AG04449 (cell line): ENCODE measurements at regions not wholly inside any gene's neighbourhood (a gene's known extent, or its start where the extent isn't known, plus 50 kb on each side); places are given as distances from the start of the nearest gene placed in this dataset.
A peak's percentile ranks its signal among the peaks of the same experiment; 100 is the strongest.

Source experiments
- CTCF ChIA-PET: fragments of 350-600 bp; formaldehyde crosslinking; extraction: SDS; loops from one replicate; lab custom pipeline; 2021; ENCODE audit warnings: antibody characterized with exemption; lab: Yijun Ruan, JAX
- POLR2A ChIA-PET: fragments of 400-600, 350-600 bp; formaldehyde crosslinking; extraction: SDS; loops from one replicate; lab custom pipeline; 2020; ENCODE audit warnings: antibody characterized with exemption, inconsistent platforms; lab: Yijun Ruan, JAX
- DNase-seq: peaks from one replicate; pipeline ENCODE4 v3.0.0-alpha.2; 2010; ENCODE audit warnings: low read depth, low spot score
- H3K4me3 ChIP-seq: 2 replicates; pipeline ENCODE4 v1.5.1; 2011; ENCODE audit warnings: low read depth, mild to moderate bottlenecking, control low read depth, low read length
- TF ChIP-seq, protein P1 (sequence below): IDR thresholded peaks from one replicate; pipeline ENCODE4 v1.5.1; 2011; ENCODE audit warnings: mild to moderate bottlenecking, moderate library complexity, low read length, control low read depth, inconsistent platforms; ENCODE audit not compliant: insufficient read depth; ENCODE audit errors: missing control alignments

DNA sequence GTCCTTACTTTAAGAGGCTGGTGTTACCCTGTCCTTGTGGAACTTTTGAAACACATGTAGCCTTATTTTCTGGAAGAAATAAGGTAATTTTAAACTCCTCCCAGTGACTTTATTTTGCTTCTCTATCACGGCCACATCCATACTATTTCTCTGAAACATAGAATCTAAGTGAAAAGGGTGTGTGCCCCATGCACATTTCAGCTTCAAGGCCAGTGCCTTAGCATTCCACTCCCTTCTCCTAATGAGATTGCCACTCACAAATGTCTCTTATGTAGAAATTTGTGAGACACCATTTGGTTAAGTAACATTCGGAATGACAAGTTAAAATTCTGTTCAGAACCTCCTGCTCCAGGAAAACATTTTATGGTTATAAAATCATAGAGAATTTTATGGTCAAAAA is 562.7 kb downstream of the TUSC7 start:
- no peak for DNase-seq
- CTCF ChIA-PET = no interaction called here
- TF ChIP-seq, protein P1, sequence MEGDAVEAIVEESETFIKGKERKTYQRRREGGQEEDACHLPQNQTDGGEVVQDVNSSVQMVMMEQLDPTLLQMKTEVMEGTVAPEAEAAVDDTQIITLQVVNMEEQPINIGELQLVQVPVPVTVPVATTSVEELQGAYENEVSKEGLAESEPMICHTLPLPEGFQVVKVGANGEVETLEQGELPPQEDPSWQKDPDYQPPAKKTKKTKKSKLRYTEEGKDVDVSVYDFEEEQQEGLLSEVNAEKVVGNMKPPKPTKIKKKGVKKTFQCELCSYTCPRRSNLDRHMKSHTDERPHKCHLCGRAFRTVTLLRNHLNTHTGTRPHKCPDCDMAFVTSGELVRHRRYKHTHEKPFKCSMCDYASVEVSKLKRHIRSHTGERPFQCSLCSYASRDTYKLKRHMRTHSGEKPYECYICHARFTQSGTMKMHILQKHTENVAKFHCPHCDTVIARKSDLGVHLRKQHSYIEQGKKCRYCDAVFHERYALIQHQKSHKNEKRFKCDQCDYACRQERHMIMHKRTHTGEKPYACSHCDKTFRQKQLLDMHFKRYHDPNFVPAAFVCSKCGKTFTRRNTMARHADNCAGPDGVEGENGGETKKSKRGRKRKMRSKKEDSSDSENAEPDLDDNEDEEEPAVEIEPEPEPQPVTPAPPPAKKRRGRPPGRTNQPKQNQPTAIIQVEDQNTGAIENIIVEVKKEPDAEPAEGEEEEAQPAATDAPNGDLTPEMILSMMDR = no peak

DNA sequence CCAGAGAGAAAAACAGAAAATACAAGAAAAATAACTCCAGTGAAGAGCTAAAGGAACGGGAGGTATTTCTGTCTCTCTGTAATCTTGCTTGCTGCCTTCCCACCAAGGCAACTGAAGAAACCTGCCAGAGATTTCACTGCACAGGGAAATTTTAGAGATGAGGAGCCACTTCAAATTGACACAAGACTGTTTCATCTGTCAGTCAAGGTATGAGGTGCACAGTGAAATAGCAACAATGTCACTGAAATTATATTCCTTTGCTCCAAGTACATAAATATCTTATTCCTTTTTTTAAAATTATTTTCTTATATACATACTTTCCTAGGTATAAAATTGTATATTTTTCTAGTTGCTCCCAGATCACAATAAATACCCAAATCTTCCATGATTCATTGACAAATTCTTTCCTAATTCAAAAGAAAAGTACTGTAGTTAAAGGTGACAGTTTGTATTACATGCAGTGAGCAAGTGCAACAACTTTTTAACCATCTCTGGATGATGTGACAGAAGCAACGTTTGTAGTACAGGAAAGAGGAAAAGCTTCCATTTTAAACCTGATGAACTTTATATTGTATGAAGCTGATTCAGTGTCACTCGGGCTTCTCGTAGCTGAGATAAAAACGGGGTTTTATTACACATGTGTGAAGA is 563.4 kb downstream of the TUSC7 start:
- TF ChIP-seq, protein P1 = no peak
- CTCF ChIA-PET = no interaction called here
- DNase-seq = no peak
- POLR2A ChIA-PET = no interaction called here
- no peak overlapping the region for H3K4me3 ChIP-seq

More for the DNA sequence above, 562.7 kb downstream of the TUSC7 start:
- POLR2A ChIA-PET = no interaction called here
- no peak overlapping the region for H3K4me3 ChIP-seq

DNA sequence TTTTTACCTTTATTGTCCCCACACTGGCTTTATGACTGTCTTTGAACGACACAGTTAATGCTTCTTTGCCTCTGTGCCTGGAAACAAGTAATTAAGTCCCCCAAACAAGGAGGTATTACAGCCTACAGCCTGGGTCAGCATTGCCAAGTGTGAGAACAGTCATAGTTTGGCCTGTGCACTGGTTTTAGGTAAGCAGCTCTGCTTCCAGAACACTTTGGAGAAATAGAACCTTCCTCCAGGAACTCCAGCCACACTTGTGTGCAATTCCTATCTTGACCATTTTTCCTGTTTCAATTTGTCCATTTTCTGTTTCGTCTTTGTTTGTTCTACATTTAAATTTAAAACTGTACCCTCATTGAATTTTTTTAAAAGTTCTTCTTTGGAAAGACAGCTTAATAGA is 568.2 kb downstream of the TUSC7 start:
- POLR2A ChIA-PET = no interaction called here
- no peak for DNase-seq
- no peak overlapping the region for H3K4me3 ChIP-seq
- TF ChIP-seq, protein P1 = no peak
- CTCF ChIA-PET = no interaction called here

DNA sequence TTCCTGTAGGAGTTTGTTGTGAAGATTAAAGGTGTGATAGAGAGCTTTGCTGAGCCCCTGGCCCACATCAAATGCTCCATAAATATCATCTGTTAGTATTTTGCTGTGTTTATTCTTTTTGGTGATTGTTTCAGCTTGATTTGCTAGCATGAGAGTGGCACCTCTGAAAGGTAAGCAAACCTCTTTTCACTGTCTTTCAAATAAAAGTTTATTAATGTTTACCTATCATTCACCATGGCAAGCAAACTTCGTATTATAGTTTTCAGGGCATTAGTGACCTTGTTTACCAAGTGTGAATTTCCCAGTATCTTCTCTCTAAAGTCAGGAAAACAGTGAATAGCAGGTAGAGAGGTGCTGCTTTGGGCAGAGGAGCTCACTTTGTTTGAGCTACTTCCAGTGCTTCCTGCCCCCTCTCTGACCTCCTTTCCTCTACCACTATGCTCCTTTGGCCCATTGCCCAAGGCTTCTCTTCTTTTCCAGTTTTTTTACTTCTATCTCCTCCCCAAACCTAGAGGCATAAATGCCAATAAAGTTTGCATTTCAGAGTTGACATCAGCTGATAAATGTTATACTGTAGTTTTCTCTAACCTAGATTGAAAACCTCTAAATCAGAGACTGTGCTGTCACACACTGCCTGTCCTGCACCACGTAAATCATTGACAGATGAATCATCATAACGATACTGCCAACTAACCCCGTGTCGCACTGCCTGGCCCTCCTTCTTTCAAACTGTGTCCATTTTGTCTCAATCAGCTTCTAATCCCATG is 569.0 kb downstream of the TUSC7 start:
- H3K4me3 ChIP-seq = no peak overlapping the region
- TF ChIP-seq, protein P1 = no peak
- POLR2A ChIA-PET = no interaction called here
- CTCF ChIA-PET = no interaction called here
- DNase-seq = no peak

DNA sequence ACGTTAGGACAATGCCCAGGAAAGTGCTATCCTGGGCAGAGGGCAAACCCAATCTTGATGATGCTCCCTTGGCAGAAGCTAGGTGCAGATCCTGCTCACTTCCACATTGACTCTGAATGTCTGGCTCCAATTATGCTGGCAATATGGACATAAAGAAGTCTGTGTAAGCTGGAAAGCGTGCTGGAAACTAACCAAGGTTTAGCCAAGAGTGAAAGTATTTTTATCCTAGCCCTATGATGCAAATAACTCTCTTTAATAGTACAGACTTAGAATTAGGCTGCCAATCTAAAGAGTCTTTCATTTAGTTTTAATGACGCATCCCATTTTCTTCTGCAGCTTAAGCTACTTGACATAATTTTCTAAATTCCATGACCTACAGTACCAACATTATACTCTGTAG is 571.8 kb downstream of the TUSC7 start:
- TF ChIP-seq, protein P1 = no peak
- DNase-seq = peak; percentile 5
- CTCF ChIA-PET = no interaction called here

DNA sequence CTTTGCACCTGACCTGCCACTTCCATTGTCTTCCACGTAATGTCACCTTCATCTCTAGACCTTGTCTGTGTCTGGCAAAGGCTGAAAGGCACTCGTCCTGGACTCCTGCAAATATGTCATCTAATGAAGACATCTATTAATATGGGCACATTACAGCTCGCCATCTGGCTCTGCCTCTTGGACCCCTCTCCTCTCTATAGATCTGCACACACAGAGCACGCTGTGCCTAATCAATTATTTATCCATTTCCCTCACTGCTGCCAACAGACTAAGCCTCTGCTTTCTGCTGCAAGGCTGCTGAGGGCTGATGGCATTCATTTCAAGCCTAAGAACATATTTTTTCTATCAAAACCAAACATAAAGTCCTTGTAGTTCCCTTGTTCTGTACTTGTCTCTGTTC is 573.0 kb downstream of the TUSC7 start:
- ChIA-PET CTCF (no interaction called here), POLR2A (no interaction called here)
- H3K4me3 ChIP-seq = no peak overlapping the region
- DNase-seq = no peak
- TF ChIP-seq, protein P1 = no peak

More for the DNA sequence above, 571.8 kb downstream of the TUSC7 start:
- no peak overlapping the region for H3K4me3 ChIP-seq
- POLR2A ChIA-PET = no interaction called here
